B cell (primary cell): ENCODE measurements at regions not wholly inside any gene's neighbourhood (a gene's known extent, or its start where the extent isn't known, plus 50 kb on each side); places are given as distances from the start of the nearest gene placed in this dataset.

Experiments
- ATAC-seq: fragments of 200-7000 bp; cut with Tn5 transposase; one replicate; pipeline ENCODE4 v1.10.0; 2021; ENCODE audit warnings: low read depth, mild to moderate bottlenecking, moderate number of reproducible peaks, moderate library complexity
- CTCF ChIA-PET: fragments of 350-600 bp; sonication (Branson Sonifier 250); formaldehyde crosslinking; loops from one replicate; lab custom pipeline; 2021; ENCODE audit warnings: antibody characterized with exemption, inconsistent platforms; lab: Charles Lee
- POLR2A ChIA-PET: fragments of 350-600 bp; sonication (Branson Sonifier 250); formaldehyde crosslinking; loops from one replicate; lab custom pipeline; 2021; ENCODE audit warnings: antibody characterized with exemption; lab: Charles Lee
- DNase-seq: peaks from one replicate; pipeline ENCODE4 v3.0.0; 2013
- H2AFZ ChIP-seq: 2 replicates; pipeline ENCODE4 v1.6.1; 2012; ENCODE audit warnings: mild to moderate bottlenecking, low read depth, low read length; ENCODE audit not compliant: insufficient read depth, poor library complexity, severe bottlenecking
- H3K27ac ChIP-seq, 2 donors: 1 replicate in 1 of 2; 2 replicates in 1 of 2; pipeline ENCODE4 v1.5.1; 2012 to 2013; ENCODE audit warnings: low read length in 2 of 2, mild to moderate bottlenecking in 2 of 2, moderate library complexity in 1 of 2
- H3K27me3 ChIP-seq, 4 experiments: fragments of 200-600 bp in 1 of 4; sonication (generic) in 1 of 4; replicated peaks in 1 of 4; 1 replicate in 2 of 4; 2 replicates in 2 of 4; pipeline versions ENCODE4 v1.6.1 to v1.7.0; 2013 to 2016; ENCODE audit warnings: low read length in 3 of 4, mild to moderate bottlenecking in 2 of 4, mixed read lengths in 1 of 4, moderate library complexity in 1 of 4; ENCODE audit not compliant: insufficient read depth in 4 of 4, control insufficient read depth in 3 of 4; ENCODE audit errors: control extremely low read depth in 1 of 4
- H3K36me3 ChIP-seq, 2 experiments: replicated peaks in 1 of 2; 1 replicate in 1 of 2; 2 replicates in 1 of 2; pipeline versions ENCODE4 v1.6.1 to v1.7.1; 2013; ENCODE audit warnings: low read length in 1 of 2; ENCODE audit not compliant: insufficient read depth in 2 of 2, control insufficient read depth in 1 of 2; ENCODE audit errors: control extremely low read depth in 1 of 2, extremely low read depth in 1 of 2
- H3K4me1 ChIP-seq, 2 donors: fragments of 200-600 bp in 1 of 2; sonication (generic) in 1 of 2; 1 replicate in 1 of 2; 2 replicates in 1 of 2; pipeline versions ENCODE4 v1.5.1 to v1.6.1; 2013 to 2017; ENCODE audit warnings: low read length in 2 of 2; ENCODE audit not compliant: control insufficient read depth in 2 of 2, insufficient read depth in 2 of 2
- H3K4me2 ChIP-seq: replicated peaks from 2 replicates; pipeline ENCODE3; 2012; ENCODE audit warnings: mild to moderate bottlenecking, low read depth, low read length; ENCODE audit not compliant: poor library complexity, severe bottlenecking
- H3K4me3 ChIP-seq, 5 experiments: fragments of 200-600 bp in 1 of 5; sonication (generic) in 1 of 5; 1 replicate in 3 of 5; 2 replicates in 2 of 5; pipeline versions ENCODE4 v1.5.1 to v1.7.0; 2011 to 2016; ENCODE audit warnings: low read length in 4 of 5, mild to moderate bottlenecking in 4 of 5, low read depth in 2 of 5, control low read depth in 1 of 5, moderate library complexity in 1 of 5; ENCODE audit not compliant: insufficient read depth in 1 of 5; ENCODE audit errors: control extremely low read depth in 1 of 5, extremely low read depth in 1 of 5
- H3K79me2 ChIP-seq: fragments of 200-600 bp; sonication (generic); one replicate; pipeline ENCODE4 v1.6.0; 2016; ENCODE audit warnings: low read length; ENCODE audit not compliant: control insufficient read depth, insufficient read depth
- H3K9ac ChIP-seq: fragments of 200-600 bp; sonication (generic); 2 replicates; pipeline ENCODE4 v1.6.1; 2017; ENCODE audit warnings: mild to moderate bottlenecking, low read length, moderate library complexity
- H3K9me3 ChIP-seq, 3 donors: one replicate each; pipeline versions ENCODE4 v1.6.1 to v1.7.1; 2013; ENCODE audit warnings: low read length in 2 of 3; ENCODE audit not compliant: control insufficient read depth in 2 of 3, insufficient read depth in 1 of 3; ENCODE audit errors: control extremely low read depth in 1 of 3
- H4K20me1 ChIP-seq: 2 replicates; pipeline ENCODE4 v1.6.0; 2012; ENCODE audit warnings: mild to moderate bottlenecking, low read length; ENCODE audit not compliant: insufficient read depth, control insufficient read depth, poor library complexity, severe bottlenecking
- H3K27ac Mint-ChIP-seq: one replicate; pipeline ENCODE4 v1.8.0; 2021; ENCODE audit warnings: mixed read lengths
- H3K27me3 Mint-ChIP-seq: one replicate; pipeline ENCODE4 v1.8.0; 2021; ENCODE audit warnings: mixed read lengths
- H3K4me1 Mint-ChIP-seq: one replicate; pipeline ENCODE4 v1.8.0; 2021; ENCODE audit warnings: mixed read lengths
- H3K4me3 Mint-ChIP-seq: one replicate; pipeline ENCODE4 v1.8.0; 2021; ENCODE audit warnings: mixed read lengths
- H3K9me3 Mint-ChIP-seq: one replicate; pipeline ENCODE4 v1.8.0; 2022; ENCODE audit warnings: mixed read lengths; ENCODE audit not compliant: insufficient read depth
- EZH2 ChIP-seq: IDR thresholded peaks from 2 replicates; pipeline ENCODE4 v1.6.1; 2012; ENCODE audit warnings: borderline replicate concordance, low read depth, mild to moderate bottlenecking, moderate library complexity, low read length; ENCODE audit not compliant: insufficient read depth, poor library complexity, severe bottlenecking
- WGBS: methylation state at CpG from one replicate; pipeline ENCODE4 v1.1.5; 2013; ENCODE audit warnings: missing lambda C conversion rate; ENCODE audit not compliant: insufficient coverage; 5-methylcytosine and 5-hydroxymethylcytosine counted together
- intact Hi-C: fragments of 100-400 bp; cut with micrococcal nuclease; formaldehyde crosslinking; loops from one replicate; pipeline ENCODE4 v1.10.0; 2022
- TF ChIP-seq, protein P1 (sequence below): fragments of 200-600 bp; IDR thresholded peaks from one replicate; pipeline ENCODE4 v1.8.0; 2022; ENCODE audit warnings: antibody characterized with exemption, mild to moderate bottlenecking

- CTCF ChIA-PET = no interaction called here
- H3K4me3 ChIP-seq = no peak overlapping the region
Measured at GRCh38 chr5:158590746-158591300, 508.9 kb downstream of the EBF1 start.

GRCh38 chr5:158589939-158590338, 509.8 kb downstream of the EBF1 start:
- ATAC-seq (peak; percentile 14), DNase-seq (no peak)
- Histone ChIP-seq H4K20me1 (no peaks in the 10 kb centered on the region), H3K4me2 (peak overlapping the region; percentile 39), H3K79me2 (no peaks in the 10 kb centered on the region), H3K4me3 (no peak overlapping the region), H3K9me3 (peaks cover 0 to 8% (median under 1%) of the 10 kb centered on the region in 3 donors), H3K9ac (no peak overlapping the region), H3K27ac (no peak overlapping the region), H3K4me1 (peaks cover 15 to 17% of the 10 kb centered on the region in 2 donors), H2AFZ (no peak overlapping the region), H3K27me3 (no peaks in the 10 kb centered on the region), H3K36me3 (no peaks in the 10 kb centered on the region)
- TF ChIP-seq EZH2 = no peak
- TF ChIP-seq, protein P1, sequence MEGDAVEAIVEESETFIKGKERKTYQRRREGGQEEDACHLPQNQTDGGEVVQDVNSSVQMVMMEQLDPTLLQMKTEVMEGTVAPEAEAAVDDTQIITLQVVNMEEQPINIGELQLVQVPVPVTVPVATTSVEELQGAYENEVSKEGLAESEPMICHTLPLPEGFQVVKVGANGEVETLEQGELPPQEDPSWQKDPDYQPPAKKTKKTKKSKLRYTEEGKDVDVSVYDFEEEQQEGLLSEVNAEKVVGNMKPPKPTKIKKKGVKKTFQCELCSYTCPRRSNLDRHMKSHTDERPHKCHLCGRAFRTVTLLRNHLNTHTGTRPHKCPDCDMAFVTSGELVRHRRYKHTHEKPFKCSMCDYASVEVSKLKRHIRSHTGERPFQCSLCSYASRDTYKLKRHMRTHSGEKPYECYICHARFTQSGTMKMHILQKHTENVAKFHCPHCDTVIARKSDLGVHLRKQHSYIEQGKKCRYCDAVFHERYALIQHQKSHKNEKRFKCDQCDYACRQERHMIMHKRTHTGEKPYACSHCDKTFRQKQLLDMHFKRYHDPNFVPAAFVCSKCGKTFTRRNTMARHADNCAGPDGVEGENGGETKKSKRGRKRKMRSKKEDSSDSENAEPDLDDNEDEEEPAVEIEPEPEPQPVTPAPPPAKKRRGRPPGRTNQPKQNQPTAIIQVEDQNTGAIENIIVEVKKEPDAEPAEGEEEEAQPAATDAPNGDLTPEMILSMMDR = no peak
- Mint-ChIP-seq H3K4me1 (peaks cover 16% of the 10 kb centered on the region), H3K27me3 (peaks cover 4% of the 10 kb centered on the region), H3K4me3 (peak overlapping the region; percentile 3), H3K9me3 (peaks cover 5% of the 10 kb centered on the region), H3K27ac (no peak overlapping the region)
- CTCF ChIA-PET = no interaction called here
- POLR2A ChIA-PET = no interaction called here
- intact Hi-C loops = no loop called here
- WGBS = 0% methylated on average over 2 of the region's 3 CpGs

More at GRCh38 chr5:158590746-158591300, 508.9 kb downstream of the EBF1 start:
- Mint-ChIP-seq H3K9me3 (peaks cover 2% of the 10 kb centered on the region), H3K4me3 (no peak overlapping the region), H3K4me1 (peaks cover 16% of the 10 kb centered on the region), H3K27ac (no peak overlapping the region), H3K27me3 (peaks cover 4% of the 10 kb centered on the region)
- no peaks in the 10 kb centered on the region for H3K36me3 ChIP-seq
- no peak for ATAC-seq
- WGBS = 80% methylated on average over 1 of the region's 2 CpGs
- no peaks in the 10 kb centered on the region for H3K9me3 ChIP-seq
- H4K20me1 ChIP-seq = no peaks in the 10 kb centered on the region
- POLR2A ChIA-PET = no interaction called here
- H3K27me3 ChIP-seq = no peaks in the 10 kb centered on the region
- no peak overlapping the region for H3K9ac ChIP-seq
- no peaks in the 10 kb centered on the region for H3K79me2 ChIP-seq
- H3K4me2 ChIP-seq = no peak overlapping the region
- H3K4me1 ChIP-seq = peaks cover 15 to 17% of the 10 kb centered on the region in 2 donors
- H3K27ac ChIP-seq = no peak overlapping the region
- DNase-seq = no peak
- TF ChIP-seq, protein P1 = no peak
- no peak for TF ChIP-seq EZH2
- H2AFZ ChIP-seq = no peak overlapping the region
- intact Hi-C loops = no loop called here
